Type B pancreatic cell (in vitro differentiated cells): ENCODE measurements at regions not wholly inside any gene's neighbourhood (a gene's known extent, or its start where the extent isn't known, plus 50 kb on each side); places are given as distances from the start of the nearest gene placed in this dataset.

Source experiments
- DNase-seq: peaks from one replicate; pipeline ENCODE4 v3.0.0; 2021; ENCODE audit warnings: mixed read lengths; ENCODE audit not compliant: unreplicated experiment; ENCODE audit errors: extremely low spot score
- H3K27ac Mint-ChIP-seq: 2 replicates; pipeline ENCODE4 v1.8.0; 2021; ENCODE audit warnings: mild to moderate bottlenecking, mixed read lengths
- H3K27me3 Mint-ChIP-seq: 2 replicates; pipeline ENCODE4 v1.8.0; 2021; ENCODE audit warnings: mixed read lengths
- H3K36me3 Mint-ChIP-seq: 2 replicates; pipeline ENCODE4 v1.8.0; 2021; ENCODE audit warnings: mixed read lengths
- H3K4me1 Mint-ChIP-seq: one replicate; pipeline ENCODE4 v1.8.0; 2021; ENCODE audit warnings: mixed read lengths; ENCODE audit not compliant: unreplicated experiment
- H3K4me3 Mint-ChIP-seq: 2 replicates; pipeline ENCODE4 v1.8.0; 2021; ENCODE audit warnings: mild to moderate bottlenecking, mixed read lengths
- H3K9me3 Mint-ChIP-seq: 2 replicates; pipeline ENCODE4 v1.8.0; 2021; ENCODE audit warnings: mixed read lengths
- TF ChIP-seq, protein P1 (sequence below): fragments of 200-600 bp; sonication (generic); conservative IDR thresholded peaks from 2 replicates; pipeline ENCODE4 v1.5.0; 2021; ENCODE audit warnings: antibody characterized with exemption, mild to moderate bottlenecking

DNA sequence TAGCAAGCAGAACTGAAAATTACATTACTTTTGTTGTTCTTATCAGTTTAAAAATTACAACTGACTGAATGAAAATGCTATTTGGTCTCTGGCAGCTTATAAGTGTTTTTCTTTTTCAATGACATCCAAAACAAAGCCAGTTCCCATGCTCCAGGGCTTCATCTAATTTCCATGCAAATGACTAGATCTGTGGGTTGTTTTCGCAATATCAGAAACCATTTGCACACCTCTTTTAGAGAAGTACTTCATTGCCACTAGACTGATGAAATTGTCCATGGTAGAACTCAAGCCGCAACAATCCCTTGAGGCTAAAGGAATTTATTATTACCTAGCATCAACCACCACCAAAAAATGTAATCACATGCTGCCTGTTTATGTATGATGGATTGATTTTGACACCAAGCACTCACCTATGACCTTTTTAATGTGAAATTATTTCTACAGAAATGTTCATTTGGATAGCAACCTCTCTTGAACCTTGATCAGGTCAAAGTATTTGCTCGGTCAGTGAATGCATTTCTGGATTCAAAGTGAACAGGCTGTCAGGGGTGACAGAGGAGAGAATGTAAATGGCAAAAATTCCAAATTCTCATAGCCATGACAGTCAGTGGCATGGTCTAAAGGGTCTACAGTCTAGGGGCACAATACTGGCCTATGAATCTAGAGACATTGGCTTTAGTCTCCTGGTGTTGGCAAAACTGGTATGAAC lies 769.3 kb downstream of the SORCS1 start:
- H3K9me3 Mint-ChIP-seq, result no peaks in the 10 kb centered on the region
- H3K4me3 Mint-ChIP-seq, result no peak overlapping the region
- H3K36me3 Mint-ChIP-seq, result no peaks in the 10 kb centered on the region
- H3K27ac Mint-ChIP-seq, result no peak overlapping the region
- TF ChIP-seq, protein P1, sequence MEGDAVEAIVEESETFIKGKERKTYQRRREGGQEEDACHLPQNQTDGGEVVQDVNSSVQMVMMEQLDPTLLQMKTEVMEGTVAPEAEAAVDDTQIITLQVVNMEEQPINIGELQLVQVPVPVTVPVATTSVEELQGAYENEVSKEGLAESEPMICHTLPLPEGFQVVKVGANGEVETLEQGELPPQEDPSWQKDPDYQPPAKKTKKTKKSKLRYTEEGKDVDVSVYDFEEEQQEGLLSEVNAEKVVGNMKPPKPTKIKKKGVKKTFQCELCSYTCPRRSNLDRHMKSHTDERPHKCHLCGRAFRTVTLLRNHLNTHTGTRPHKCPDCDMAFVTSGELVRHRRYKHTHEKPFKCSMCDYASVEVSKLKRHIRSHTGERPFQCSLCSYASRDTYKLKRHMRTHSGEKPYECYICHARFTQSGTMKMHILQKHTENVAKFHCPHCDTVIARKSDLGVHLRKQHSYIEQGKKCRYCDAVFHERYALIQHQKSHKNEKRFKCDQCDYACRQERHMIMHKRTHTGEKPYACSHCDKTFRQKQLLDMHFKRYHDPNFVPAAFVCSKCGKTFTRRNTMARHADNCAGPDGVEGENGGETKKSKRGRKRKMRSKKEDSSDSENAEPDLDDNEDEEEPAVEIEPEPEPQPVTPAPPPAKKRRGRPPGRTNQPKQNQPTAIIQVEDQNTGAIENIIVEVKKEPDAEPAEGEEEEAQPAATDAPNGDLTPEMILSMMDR, result no peak
- H3K27me3 Mint-ChIP-seq, result no peaks in the 10 kb centered on the region
- H3K4me1 Mint-ChIP-seq, result no peaks in the 10 kb centered on the region
- no peak for DNase-seq

DNA sequence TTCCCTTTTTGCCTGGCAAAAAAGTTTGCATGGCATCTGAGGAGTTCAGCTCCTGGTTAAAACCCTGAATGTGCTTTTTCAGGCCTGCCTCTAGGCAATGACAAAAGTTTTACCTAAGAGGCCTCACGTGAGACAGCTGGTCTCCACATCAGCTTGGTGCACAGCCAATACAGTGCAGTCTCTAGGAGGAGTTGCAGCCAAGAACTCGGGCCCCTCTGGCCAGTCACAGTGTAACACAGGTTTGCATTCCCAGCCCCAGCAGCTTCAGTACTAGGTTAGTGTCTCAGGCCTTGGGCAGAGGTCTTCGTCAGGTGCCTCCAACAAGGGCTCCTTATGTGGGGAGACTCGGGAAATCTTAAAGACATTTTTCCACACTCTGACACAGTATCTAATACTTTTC lies 771.7 kb downstream of the SORCS1 start:
- Mint-ChIP-seq H3K4me1 (no peaks in the 10 kb centered on the region), H3K36me3 (no peaks in the 10 kb centered on the region), H3K9me3 (no peaks in the 10 kb centered on the region), H3K27me3 (no peaks in the 10 kb centered on the region), H3K27ac (no peak overlapping the region), H3K4me3 (no peak overlapping the region)
- TF ChIP-seq, protein P1, result no peak
- DNase-seq, result no peak

DNA sequence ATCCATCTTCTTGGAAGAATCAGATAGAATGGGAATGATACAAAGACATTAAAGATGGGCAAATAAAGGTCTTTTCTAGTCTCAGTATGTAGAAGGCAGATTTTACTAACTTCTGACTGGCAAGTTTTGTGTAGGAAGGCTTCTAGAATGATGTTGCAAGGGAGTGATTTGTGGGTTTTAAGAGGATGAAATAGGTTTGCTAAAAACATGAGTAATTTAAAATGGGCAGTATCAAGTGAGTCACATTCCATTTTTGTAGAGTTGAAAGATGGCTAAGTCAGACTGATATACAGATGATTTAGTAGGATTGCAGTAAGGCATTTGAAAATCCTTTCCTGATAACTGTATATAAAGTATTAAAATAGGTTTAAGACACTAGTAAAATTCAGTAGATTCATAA lies 777.4 kb downstream of the SORCS1 start:
- Mint-ChIP-seq H3K4me3 (no peak overlapping the region), H3K4me1 (no peaks in the 10 kb centered on the region), H3K36me3 (no peaks in the 10 kb centered on the region), H3K27ac (no peak overlapping the region), H3K9me3 (no peaks in the 10 kb centered on the region), H3K27me3 (no peaks in the 10 kb centered on the region)
- DNase-seq, result no peak
- TF ChIP-seq, protein P1, result no peak

DNA sequence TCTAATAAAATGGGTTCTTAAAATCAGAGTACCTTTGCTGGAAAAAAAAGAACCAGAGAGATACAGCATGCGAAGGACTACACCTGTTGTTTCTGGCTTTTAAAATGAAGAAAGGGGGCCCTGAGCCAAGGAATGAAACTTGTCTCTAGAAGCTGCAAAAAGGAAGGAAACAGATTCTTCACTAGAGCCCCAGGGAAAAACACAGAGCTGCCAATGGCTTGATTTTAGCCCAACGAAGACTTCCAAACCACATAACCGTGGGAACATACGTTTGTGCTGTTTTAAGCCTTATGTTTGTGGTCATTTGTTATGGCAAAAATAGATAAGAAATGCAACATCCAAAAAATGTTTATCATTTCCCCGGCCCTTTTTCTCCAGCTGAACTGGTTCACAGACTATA lies 780.0 kb downstream of the SORCS1 start:
- no peak overlapping the region for H3K27ac Mint-ChIP-seq
- no peaks in the 10 kb centered on the region for H3K36me3 Mint-ChIP-seq
- no peaks in the 10 kb centered on the region for H3K9me3 Mint-ChIP-seq
- no peak overlapping the region for H3K4me3 Mint-ChIP-seq
- no peaks in the 10 kb centered on the region for H3K27me3 Mint-ChIP-seq
- DNase-seq, result no peak
- H3K4me1 Mint-ChIP-seq, result no peaks in the 10 kb centered on the region
- TF ChIP-seq, protein P1, result no peak

DNA sequence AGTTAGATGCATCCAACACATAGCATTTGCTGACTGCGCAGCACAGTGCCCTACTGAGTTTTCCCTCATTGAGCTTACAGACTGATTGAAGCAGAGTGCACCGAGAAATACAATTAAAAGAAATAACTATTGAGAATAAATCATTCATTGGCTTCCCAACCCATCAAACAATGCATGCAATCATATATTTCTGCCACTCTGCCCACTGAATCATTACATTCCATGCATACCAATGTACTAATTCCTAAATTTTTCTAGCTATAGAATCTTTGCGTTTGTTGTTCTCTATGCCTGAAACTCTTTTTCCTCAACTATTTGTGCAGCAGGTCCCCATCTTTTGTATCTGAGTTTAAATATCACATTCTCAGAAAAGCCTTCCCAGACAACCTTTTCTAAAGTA lies 783.8 kb downstream of the SORCS1 start:
- no peaks in the 10 kb centered on the region for H3K4me1 Mint-ChIP-seq
- H3K9me3 Mint-ChIP-seq, result no peaks in the 10 kb centered on the region
- TF ChIP-seq, protein P1, result no peak
- H3K27me3 Mint-ChIP-seq, result no peaks in the 10 kb centered on the region
- no peak overlapping the region for H3K27ac Mint-ChIP-seq
- DNase-seq, result no peak
- H3K4me3 Mint-ChIP-seq, result no peak overlapping the region
- H3K36me3 Mint-ChIP-seq, result no peaks in the 10 kb centered on the region
